Common myeloid progenitor, CD34-positive (primary cell): ENCODE measurements at regions not wholly inside any gene's neighbourhood (a gene's known extent, or its start where the extent isn't known, plus 50 kb on each side); places are given as distances from the start of the nearest gene placed in this dataset.
"Not testable (repeated sequence)": the region's sequence is repeated elsewhere in the genome, so short reads cannot be mapped to it uniquely, and the experiment has no call there.

Experiments used
- CTCF ChIA-PET: fragments of 350-600 bp; sonication (Branson Sonifier 250); formaldehyde crosslinking; loops from one replicate; lab custom pipeline; 2021; ENCODE audit warnings: antibody characterized with exemption; lab: Charles Lee
- POLR2A ChIA-PET: fragments of 350-600 bp; sonication (Branson Sonifier 250); formaldehyde crosslinking; loops from one replicate; lab custom pipeline; 2021; ENCODE audit warnings: antibody characterized with exemption; lab: Charles Lee
- DNase-seq, 3 donors: peaks; one replicate each; pipeline versions ENCODE4 v3.0.0 to v3.0.0-alpha.2; 2013
- H3K27ac ChIP-seq, 2 experiments: 1 replicate in 1 of 2; 2 replicates in 1 of 2; pipeline ENCODE4 v1.7.0; 2013; ENCODE audit warnings: inconsistent platforms in 2 of 2, low read length in 2 of 2, mild to moderate bottlenecking in 2 of 2, low read depth in 1 of 2, moderate library complexity in 1 of 2; ENCODE audit not compliant: severe bottlenecking in 2 of 2, insufficient read depth in 1 of 2, poor library complexity in 1 of 2
- H3K27me3 ChIP-seq, 5 experiments: replicated peaks in 2 of 5; 1 replicate in 3 of 5; 2 replicates in 2 of 5; pipeline versions ENCODE4 v1.6.1 to v1.7.0; 2013; ENCODE audit warnings: low read length in 4 of 5, mild to moderate bottlenecking in 2 of 5, moderate library complexity in 2 of 5, inconsistent platforms in 1 of 5; ENCODE audit not compliant: insufficient read depth in 5 of 5, control insufficient read depth in 4 of 5
- H3K36me3 ChIP-seq, 4 experiments: 1 replicate in 2 of 4; 2 replicates in 2 of 4; pipeline versions ENCODE4 v1.6.1 to v1.7.0; 2013; ENCODE audit warnings: low read length in 3 of 4, control low read depth in 1 of 4, mild to moderate bottlenecking in 1 of 4; ENCODE audit not compliant: control insufficient read depth in 4 of 4, insufficient read depth in 4 of 4
- H3K4me1 ChIP-seq, 4 experiments: 1 replicate in 3 of 4; 2 replicates in 1 of 4; pipeline versions ENCODE4 v1.6.1 to v1.7.1; 2013; ENCODE audit warnings: low read length in 3 of 4, mild to moderate bottlenecking in 3 of 4, control low read depth in 1 of 4, inconsistent platforms in 1 of 4, moderate library complexity in 1 of 4; ENCODE audit not compliant: control insufficient read depth in 4 of 4, insufficient read depth in 4 of 4; ENCODE audit errors: control extremely low read depth in 1 of 4
- H3K4me3 ChIP-seq, 7 experiments: 1 replicate in 4 of 7; 2 replicates in 3 of 7; pipeline versions ENCODE4 v1.5.1 to v1.7.0; 2013; ENCODE audit warnings: mild to moderate bottlenecking in 7 of 7, low read length in 6 of 7, moderate library complexity in 6 of 7, inconsistent platforms in 2 of 7, low read depth in 2 of 7, control low read depth in 1 of 7; ENCODE audit not compliant: insufficient read depth in 4 of 7, control insufficient read depth in 1 of 7; ENCODE audit errors: extremely low read depth in 1 of 7
- H3K9me3 ChIP-seq, 5 experiments: 1 replicate in 4 of 5; 2 replicates in 1 of 5; pipeline versions ENCODE4 v1.6.1 to v1.7.1; 2013; ENCODE audit warnings: low read length in 4 of 5, mild to moderate bottlenecking in 2 of 5, inconsistent platforms in 1 of 5, low read depth in 1 of 5, moderate library complexity in 1 of 5; ENCODE audit not compliant: control insufficient read depth in 4 of 5, insufficient read depth in 2 of 5; ENCODE audit errors: control extremely low read depth in 1 of 5
- WGBS: methylation state at CpG from one replicate; pipeline ENCODE4 v1.1.5; 2013; ENCODE audit not compliant: insufficient coverage; 5-methylcytosine and 5-hydroxymethylcytosine counted together

DNA sequence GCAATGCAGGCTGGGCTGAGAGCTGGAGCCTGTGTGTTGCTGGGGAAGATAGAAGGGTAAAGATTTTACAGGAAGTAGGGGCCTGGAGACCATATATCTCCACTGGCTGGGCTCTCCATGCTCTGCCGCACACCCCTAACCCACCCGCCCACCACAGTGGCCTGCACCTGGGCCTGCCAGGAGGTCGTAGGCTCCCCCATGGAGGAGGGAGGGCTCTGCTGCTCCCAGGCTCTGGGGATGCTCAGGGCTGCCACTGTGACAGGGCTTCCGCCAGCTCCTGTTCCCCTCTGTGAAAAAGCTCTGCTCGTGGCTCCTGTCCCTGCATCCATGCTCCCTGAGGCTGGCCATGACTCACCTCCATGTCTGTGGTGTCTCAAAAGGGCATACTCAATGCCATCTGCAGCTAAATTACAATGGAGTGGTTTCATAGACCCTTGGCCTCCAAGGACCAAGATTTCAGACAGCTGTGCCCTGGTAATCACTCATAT is 106.0 kb downstream of the CXCL12 start:
- Histone ChIP-seq H3K27ac (no peak overlapping the region), H3K27me3 (no peaks in the 10 kb centered on the region), H3K4me1 (no peaks in the 10 kb centered on the region), H3K9me3 (no peaks in the 10 kb centered on the region), H3K4me3 (no peak overlapping the region), H3K36me3 (no peaks in the 10 kb centered on the region)
- WGBS = 88% methylated on average over 4 of the region's 5 CpGs
- DNase-seq = no peak
- POLR2A ChIA-PET = no interaction called here
- CTCF ChIA-PET = no interaction called here

- H3K4me1 ChIP-seq, H3K4me3 ChIP-seq, CTCF ChIA-PET, DNase-seq, H3K27me3 ChIP-seq, H3K27ac ChIP-seq, H3K36me3 ChIP-seq, POLR2A ChIA-PET: not testable (repeated sequence)
- H3K9me3 ChIP-seq = peaks cover 0 to 11% (median 2%) of the 10 kb centered on the region in 5 experiments
- WGBS = 89% methylated on average over 5 of the region's 16 CpGs
These were observed 116.4 kb downstream of the CXCL12 start for GRCh38 chr10:44268435-44268948.

DNA sequence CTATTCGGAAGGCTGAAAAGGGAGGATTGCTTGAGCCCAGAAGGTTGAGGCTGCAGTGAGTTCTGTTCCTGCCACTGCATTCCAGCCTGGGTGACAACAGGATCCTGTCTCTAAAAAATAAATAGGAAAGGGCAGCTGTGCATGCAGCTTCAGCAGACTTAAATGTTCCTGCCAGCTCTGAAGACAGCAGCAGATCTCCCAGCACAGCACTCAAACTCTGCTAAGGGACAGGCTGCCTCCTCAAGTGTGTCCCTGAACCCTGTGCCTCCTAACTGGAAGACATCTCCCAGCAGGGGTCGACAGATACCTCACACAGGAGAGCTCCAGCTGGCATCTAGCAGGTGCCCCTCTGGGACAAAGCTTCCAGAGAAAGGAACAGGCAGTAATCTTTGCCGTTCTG is 117.9 kb downstream of the CXCL12 start:
- H3K9me3 ChIP-seq = peaks cover 0 to 11% (median 2%) of the 10 kb centered on the region in 5 experiments
- H3K27me3 ChIP-seq = no peaks in the 10 kb centered on the region
- DNase-seq = no peak
- POLR2A ChIA-PET = no interaction called here
- H3K4me1 ChIP-seq = no peaks in the 10 kb centered on the region
- no peaks in the 10 kb centered on the region for H3K36me3 ChIP-seq
- no peak overlapping the region for H3K27ac ChIP-seq
- 88% methylated on average over 2 of the region's 3 CpGs for WGBS
- no peak overlapping the region for H3K4me3 ChIP-seq
- CTCF ChIA-PET = no interaction called here

GRCh38 chr10:44264244-44264643 is 120.7 kb downstream of the CXCL12 start:
- ChIA-PET CTCF (no interaction called here), POLR2A (no interaction called here)
- Histone ChIP-seq H3K9me3 (peaks cover 0 to 11% (median 2%) of the 10 kb centered on the region in 5 experiments), H3K27me3 (no peaks in the 10 kb centered on the region), H3K27ac (no peak overlapping the region), H3K36me3 (no peaks in the 10 kb centered on the region), H3K4me3 (no peak overlapping the region), H3K4me1 (no peaks in the 10 kb centered on the region)
- 100% methylated on average over 4 of the region's 4 CpGs for WGBS
- no peak for DNase-seq

- 95% methylated on average over 3 of the region's 3 CpGs for WGBS
- no peaks in the 10 kb centered on the region for H3K4me1 ChIP-seq
- H3K27ac ChIP-seq = no peak overlapping the region
- H3K9me3 ChIP-seq = peaks cover 0 to 11% (median 2%) of the 10 kb centered on the region in 5 experiments
- no peak for DNase-seq
- ChIA-PET POLR2A (no interaction called here), CTCF (no interaction called here)
- H3K4me3 ChIP-seq = no peak overlapping the region
- no peaks in the 10 kb centered on the region for H3K27me3 ChIP-seq
- no peaks in the 10 kb centered on the region for H3K36me3 ChIP-seq
These were observed 121.1 kb downstream of the CXCL12 start for GRCh38 chr10:44263771-44264170.

DNA sequence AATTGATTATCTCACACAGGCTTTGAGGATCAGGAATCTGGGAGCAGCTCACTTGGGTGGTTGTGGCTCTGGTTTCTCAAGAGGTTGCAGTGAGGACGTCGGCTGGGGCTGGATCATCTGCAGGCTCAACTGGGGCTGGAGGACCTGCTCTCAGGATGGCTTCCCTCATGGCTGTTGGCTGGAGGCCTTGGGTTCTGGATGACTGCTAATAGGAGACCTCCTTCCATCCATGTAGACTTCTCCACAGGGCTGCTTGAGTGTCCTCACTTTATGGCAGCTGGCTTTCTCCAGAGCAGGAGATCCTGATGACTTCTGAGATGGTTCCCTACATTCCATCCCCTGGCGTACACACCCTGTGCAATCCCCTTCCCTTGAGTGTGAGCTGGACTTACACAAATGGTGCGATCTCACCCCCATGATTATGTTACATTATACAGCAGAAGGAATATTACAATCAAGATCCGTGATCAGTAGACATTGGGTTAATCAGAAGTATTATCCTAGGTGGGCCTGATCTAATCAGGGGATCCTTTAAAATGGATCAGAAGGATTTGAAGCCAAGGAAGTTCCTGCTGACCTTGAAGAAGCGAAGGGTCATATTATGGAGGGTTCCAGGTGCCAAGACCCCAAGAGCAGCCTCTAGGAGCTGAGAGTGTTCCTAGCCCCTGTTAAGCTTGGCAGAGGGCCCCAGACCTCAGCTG is 122.2 kb downstream of the CXCL12 start:
- no peak overlapping the region for H3K4me3 ChIP-seq
- H3K9me3 ChIP-seq = peaks cover 0 to 11% (median 2%) of the 10 kb centered on the region in 5 experiments
- CTCF ChIA-PET = no interaction called here
- no peaks in the 10 kb centered on the region for H3K4me1 ChIP-seq
- H3K36me3 ChIP-seq = no peaks in the 10 kb centered on the region
- DNase-seq = no peak
- H3K27me3 ChIP-seq = no peaks in the 10 kb centered on the region
- no peak overlapping the region for H3K27ac ChIP-seq
- POLR2A ChIA-PET = no interaction called here
- 100% methylated on average over 4 of the region's 6 CpGs for WGBS

- Histone ChIP-seq H3K27ac (no peak overlapping the region), H3K9me3 (peaks cover 0 to 7% (median under 1%) of the 10 kb centered on the region in 5 experiments), H3K27me3 (no peaks in the 10 kb centered on the region), H3K4me3 (no peak overlapping the region), H3K4me1 (no peaks in the 10 kb centered on the region), H3K36me3 (no peaks in the 10 kb centered on the region)
- no peak for DNase-seq
- CTCF ChIA-PET = no interaction called here
- 83% methylated on average over 7 of the region's 7 CpGs for WGBS
- POLR2A ChIA-PET = no interaction called here
These were observed 123.0 kb downstream of the CXCL12 start for GRCh38 chr10:44261710-44262455.
